ENCODE measurements at regions not wholly inside any gene's neighbourhood (a gene's known extent, or its start where the extent isn't known, plus 50 kb on each side); places are given as distances from the start of the nearest gene placed in this dataset.

DNA sequence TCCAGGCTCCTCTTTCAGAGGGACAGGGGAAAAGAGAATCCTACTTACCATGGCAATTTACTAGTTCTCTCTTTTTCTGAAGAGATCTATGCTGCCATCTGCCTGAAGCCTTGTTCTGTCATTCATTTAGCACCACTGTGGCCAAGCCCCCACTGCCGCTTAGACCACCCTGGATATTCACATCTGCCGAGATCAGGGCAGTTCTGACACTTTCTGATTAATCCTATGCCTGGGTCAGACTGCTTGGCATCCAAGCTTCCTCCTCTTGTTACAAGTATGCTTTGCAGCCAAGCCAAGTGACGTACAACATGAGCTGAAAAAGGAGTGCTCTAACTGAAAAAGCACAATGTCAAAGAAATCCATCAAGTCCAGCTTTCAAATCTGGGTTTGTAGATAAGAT lies 332.6 kb downstream of the SUCLG1 start:
- Histone ChIP-seq H2AFZ (ENCODE audit: low read length) (no peak overlapping the region), H3F3A (ENCODE audit: insufficient read depth, low read length) (no peaks in the 10 kb centered on the region), H4K20me1 (ENCODE audit: insufficient read depth, low read length) (no peaks in the 10 kb centered on the region), H3K4me3 (ENCODE audit: low read depth, low read length, poor library complexity, severe bottlenecking) (no peak overlapping the region), H3K27me3 (ENCODE audit: insufficient read depth, low read length) (no peaks in the 10 kb centered on the region), H3K9ac (ENCODE audit: low read length) (no peak overlapping the region), H3K9me2 (ENCODE audit: low read depth, low read length) (no peaks in the 10 kb centered on the region), H3K9me3 (ENCODE audit: low read length) (no peaks in the 10 kb centered on the region; the same call in 1 of the 2 replicates), H3K79me2 (ENCODE audit: insufficient read depth, low read length) (no peaks in the 10 kb centered on the region), H3K4me2 (ENCODE audit: low read length) (no peak overlapping the region), H3K36me3 (ENCODE audit: insufficient read depth, low read length) (no peaks in the 10 kb centered on the region), H3K4me1 (ENCODE audit: insufficient read depth, low read length, severe bottlenecking) (no peaks in the 10 kb centered on the region), H3K27ac (ENCODE audit: low read depth, low read length, poor library complexity, severe bottlenecking) (no peak overlapping the region)
- TF ChIP-seq, protein P1, sequence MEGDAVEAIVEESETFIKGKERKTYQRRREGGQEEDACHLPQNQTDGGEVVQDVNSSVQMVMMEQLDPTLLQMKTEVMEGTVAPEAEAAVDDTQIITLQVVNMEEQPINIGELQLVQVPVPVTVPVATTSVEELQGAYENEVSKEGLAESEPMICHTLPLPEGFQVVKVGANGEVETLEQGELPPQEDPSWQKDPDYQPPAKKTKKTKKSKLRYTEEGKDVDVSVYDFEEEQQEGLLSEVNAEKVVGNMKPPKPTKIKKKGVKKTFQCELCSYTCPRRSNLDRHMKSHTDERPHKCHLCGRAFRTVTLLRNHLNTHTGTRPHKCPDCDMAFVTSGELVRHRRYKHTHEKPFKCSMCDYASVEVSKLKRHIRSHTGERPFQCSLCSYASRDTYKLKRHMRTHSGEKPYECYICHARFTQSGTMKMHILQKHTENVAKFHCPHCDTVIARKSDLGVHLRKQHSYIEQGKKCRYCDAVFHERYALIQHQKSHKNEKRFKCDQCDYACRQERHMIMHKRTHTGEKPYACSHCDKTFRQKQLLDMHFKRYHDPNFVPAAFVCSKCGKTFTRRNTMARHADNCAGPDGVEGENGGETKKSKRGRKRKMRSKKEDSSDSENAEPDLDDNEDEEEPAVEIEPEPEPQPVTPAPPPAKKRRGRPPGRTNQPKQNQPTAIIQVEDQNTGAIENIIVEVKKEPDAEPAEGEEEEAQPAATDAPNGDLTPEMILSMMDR (IDR thresholded peaks at IDR 0.05; ENCODE audit: low read length), result no peak
- no peak for TF ChIP-seq EZH2 (IDR thresholded peaks at IDR 0.05; ENCODE audit: borderline replicate concordance, low read length)

DNA sequence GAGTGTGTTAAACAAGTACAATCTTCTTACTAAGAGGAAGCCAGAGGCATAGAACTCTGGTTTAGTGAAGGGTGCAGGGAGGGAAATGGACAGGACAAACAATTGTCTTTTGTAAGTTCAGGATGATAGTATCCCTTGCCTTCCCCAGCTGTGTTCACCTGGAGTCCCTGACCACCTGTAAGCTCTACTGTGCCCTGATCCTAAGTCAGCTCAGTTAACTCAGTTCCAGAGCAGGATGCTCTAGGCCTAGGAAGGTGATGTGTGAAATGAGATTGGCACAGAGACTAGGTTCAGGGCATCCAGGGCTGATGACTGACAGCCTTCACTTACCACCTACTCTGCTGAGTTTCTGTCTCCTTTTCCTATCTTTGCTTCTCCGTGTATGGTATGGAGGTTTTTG lies 333.0 kb downstream of the SUCLG1 start:
- H3K4me3 ChIP-seq (ENCODE audit: low read depth, low read length, poor library complexity, severe bottlenecking), result no peak overlapping the region
- TF ChIP-seq, protein P1 (IDR thresholded peaks at IDR 0.05; ENCODE audit: low read length), result no peak
- TF ChIP-seq EZH2 (IDR thresholded peaks at IDR 0.05; ENCODE audit: borderline replicate concordance, low read length), result no peak

DNA sequence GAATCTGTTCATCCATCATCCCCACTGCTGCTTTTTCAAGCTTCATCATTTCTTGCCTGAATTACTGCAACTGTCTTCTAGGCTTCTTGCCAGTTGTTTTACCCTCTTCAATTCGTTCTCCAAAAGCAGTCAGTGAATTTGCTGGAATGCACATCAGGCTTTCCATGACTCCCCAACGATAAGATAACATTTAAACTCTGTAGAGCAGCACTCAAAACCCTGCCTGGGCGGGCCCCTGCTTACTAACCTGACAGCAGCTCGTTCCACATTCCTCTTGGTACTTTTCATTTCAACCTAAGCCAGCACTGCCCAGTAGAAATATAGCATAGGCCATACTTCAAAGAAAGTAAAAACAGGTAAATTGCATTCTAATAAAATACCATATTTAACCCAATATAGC lies 342.9 kb downstream of the SUCLG1 start:
- Histone ChIP-seq H3K4me2 (ENCODE audit: low read length) (no peak overlapping the region), H3F3A (ENCODE audit: insufficient read depth, low read length) (no peaks in the 10 kb centered on the region), H3K79me2 (ENCODE audit: insufficient read depth, low read length) (no peaks in the 10 kb centered on the region), H3K9me3 (ENCODE audit: low read length) (no peaks in the 10 kb centered on the region), H3K4me3 (ENCODE audit: low read depth, low read length, poor library complexity, severe bottlenecking) (no peak overlapping the region), H3K4me1 (ENCODE audit: insufficient read depth, low read length, severe bottlenecking) (no peaks in the 10 kb centered on the region), H3K9me2 (ENCODE audit: low read depth, low read length) (no peaks in the 10 kb centered on the region), H3K27me3 (ENCODE audit: insufficient read depth, low read length) (no peaks in the 10 kb centered on the region), H4K20me1 (ENCODE audit: insufficient read depth, low read length) (no peaks in the 10 kb centered on the region), H3K27ac (ENCODE audit: low read depth, low read length, poor library complexity, severe bottlenecking) (no peak overlapping the region), H2AFZ (ENCODE audit: low read length) (no peak overlapping the region), H3K9ac (ENCODE audit: low read length) (no peak overlapping the region), H3K36me3 (ENCODE audit: insufficient read depth, low read length) (no peaks in the 10 kb centered on the region)
- TF ChIP-seq, protein P1 (IDR thresholded peaks at IDR 0.05; ENCODE audit: low read length), result no peak
- no peak for TF ChIP-seq EZH2 (IDR thresholded peaks at IDR 0.05; ENCODE audit: borderline replicate concordance, low read length)

More for the DNA sequence above, 333.0 kb downstream of the SUCLG1 start:
- Histone ChIP-seq H3K36me3 (ENCODE audit: insufficient read depth, low read length) (no peaks in the 10 kb centered on the region), H3K27ac (ENCODE audit: low read depth, low read length, poor library complexity, severe bottlenecking) (no peak overlapping the region), H3F3A (ENCODE audit: insufficient read depth, low read length) (no peaks in the 10 kb centered on the region), H3K27me3 (ENCODE audit: insufficient read depth, low read length) (no peaks in the 10 kb centered on the region), H4K20me1 (ENCODE audit: insufficient read depth, low read length) (no peaks in the 10 kb centered on the region), H2AFZ (ENCODE audit: low read length) (no peak overlapping the region), H3K79me2 (ENCODE audit: insufficient read depth, low read length) (no peaks in the 10 kb centered on the region), H3K4me1 (ENCODE audit: insufficient read depth, low read length, severe bottlenecking) (no peaks in the 10 kb centered on the region), H3K4me2 (ENCODE audit: low read length) (no peak overlapping the region), H3K9ac (ENCODE audit: low read length) (no peak overlapping the region), H3K9me2 (ENCODE audit: low read depth, low read length) (no peaks in the 10 kb centered on the region), H3K9me3 (ENCODE audit: low read length) (no peaks in the 10 kb centered on the region; the same call in 1 of the 2 replicates)
